Cerebellar cortex (tissue), 1 donor: ENCODE measurements at regions not wholly inside any gene's neighbourhood (a gene's known extent, or its start where the extent isn't known, plus 50 kb on each side); places are given as distances from the start of the nearest gene placed in this dataset.
A peak's percentile ranks its signal among the peaks of the same experiment; 100 is the strongest.
"Not testable (repeated sequence)": the region's sequence is repeated elsewhere in the genome, so short reads cannot be mapped to it uniquely, and the experiment has no call there.

Experiments used
- DNase-seq: peaks from one replicate; pipeline ENCODE4 v3.0.0-alpha.2; 2015; ENCODE audit warnings: low spot score

DNA sequence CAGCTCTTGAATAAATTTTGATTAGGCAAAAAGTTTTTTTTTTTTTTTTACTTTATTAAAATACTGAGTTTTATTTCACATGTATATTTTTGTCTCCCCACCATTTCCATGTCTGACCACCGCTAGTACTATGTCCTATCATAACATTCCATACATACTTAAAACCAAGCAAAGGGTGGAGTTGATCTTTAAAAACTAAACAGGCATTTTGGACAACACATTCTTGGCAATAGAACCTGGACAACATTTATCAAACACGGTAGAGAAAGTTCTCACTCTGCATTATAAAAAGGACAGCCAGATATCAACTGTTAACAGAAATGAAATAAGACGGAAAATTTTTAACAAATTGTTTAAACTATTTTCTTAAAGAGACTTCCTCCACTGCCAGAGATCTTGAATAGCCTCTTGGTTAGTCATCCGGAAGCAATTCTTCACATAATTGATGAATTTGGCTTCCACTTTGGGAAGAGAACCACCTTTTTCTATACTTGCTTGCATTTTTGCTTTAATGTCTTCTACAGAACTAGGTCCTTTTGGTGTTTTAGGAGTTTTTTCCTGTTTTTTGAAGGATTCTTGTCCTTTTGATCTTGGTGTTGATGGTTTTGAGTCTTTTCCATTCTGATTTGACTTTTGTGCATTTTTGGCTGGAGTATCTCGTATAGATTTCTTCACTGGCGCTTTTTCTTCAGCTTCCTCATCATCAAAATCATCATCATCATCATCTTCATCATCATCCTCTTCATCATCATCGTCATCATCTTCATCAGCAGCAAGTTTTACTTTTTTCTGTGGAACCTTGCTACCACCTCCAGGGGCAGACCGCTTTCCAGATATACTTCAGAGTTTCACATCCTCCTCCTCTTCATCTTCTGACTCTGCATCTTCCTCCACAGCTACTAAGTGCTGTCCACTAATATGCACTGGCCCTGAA, 58.7 kb downstream of the POU5F2 start:
- DNase-seq: not testable (repeated sequence)

- no peak for DNase-seq
Observed at GRCh38 chr5:93681432-93681831, 60.0 kb downstream of the POU5F2 start.

- DNase-seq: peak; percentile 77
Observed at GRCh38 chr5:93677359-93677891, 64.0 kb downstream of the POU5F2 start.

DNA sequence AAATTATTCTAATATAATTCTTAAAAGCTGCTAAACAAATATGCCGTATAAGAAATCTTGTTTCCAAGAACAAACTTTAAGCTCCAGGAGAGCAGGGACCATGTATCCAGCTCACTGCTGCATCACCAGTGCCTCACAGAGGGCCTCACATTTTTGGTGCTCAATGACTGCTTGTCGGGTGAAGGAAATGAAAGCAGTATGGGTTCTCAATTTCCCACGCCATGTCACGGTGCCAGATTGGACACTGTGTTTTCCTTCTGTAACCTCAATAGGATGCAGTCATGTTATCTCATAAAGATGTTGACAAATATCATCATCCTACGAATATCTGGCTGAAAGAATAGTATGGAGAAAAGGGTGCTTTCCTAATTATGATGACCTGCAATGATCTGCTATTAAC, 64.7 kb downstream of the POU5F2 start:
- peak; percentile 59 for DNase-seq

- no peak for DNase-seq
Observed at GRCh38 chr5:93675460-93676450, 65.6 kb downstream of the POU5F2 start.

DNA sequence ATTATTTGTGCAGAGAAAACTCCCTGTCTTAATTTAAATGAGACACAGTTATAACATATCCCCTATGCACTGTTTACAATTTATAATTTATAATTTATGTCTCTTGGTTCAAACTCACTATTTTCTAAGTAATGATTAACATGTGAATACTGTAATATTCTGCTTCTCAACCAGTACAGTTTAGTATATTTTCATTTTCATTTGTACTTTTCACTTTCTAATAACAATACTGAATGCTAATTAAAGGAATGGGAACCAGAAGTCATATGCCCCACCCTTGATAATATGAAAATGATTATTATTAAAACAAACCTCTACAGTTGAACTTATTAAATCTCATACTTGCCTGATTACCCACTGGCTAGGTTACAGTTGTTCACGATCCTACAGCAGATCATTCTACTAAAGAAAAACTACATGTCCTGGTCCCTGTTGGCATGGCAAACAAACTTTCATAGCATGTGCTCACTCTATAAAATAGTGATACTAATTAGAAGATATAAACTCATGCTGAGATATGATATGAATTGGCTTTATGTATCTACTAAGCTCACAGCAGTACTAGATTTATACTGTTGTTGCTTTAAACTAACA, 66.4 kb downstream of the POU5F2 start:
- DNase-seq: no peak

DNA sequence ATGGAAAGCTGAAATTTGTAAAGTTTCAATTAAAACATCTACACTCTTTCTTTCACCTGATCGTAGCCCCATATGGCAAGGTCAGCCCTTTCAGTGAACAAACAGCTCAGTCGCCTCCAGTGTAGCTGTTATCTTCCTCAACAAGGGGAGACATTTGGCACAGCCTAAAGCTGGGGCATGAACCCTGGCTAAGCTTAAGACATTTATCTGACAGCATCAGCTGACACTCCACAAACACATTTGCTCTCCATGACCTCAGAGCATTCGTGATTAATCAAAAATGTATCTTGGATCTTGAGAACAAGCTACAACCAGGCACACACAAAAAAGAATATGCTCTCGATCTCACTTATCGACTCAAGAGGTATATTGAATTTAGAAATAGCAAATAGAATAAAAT, 67.3 kb downstream of the POU5F2 start:
- DNase-seq: no peak

DNA sequence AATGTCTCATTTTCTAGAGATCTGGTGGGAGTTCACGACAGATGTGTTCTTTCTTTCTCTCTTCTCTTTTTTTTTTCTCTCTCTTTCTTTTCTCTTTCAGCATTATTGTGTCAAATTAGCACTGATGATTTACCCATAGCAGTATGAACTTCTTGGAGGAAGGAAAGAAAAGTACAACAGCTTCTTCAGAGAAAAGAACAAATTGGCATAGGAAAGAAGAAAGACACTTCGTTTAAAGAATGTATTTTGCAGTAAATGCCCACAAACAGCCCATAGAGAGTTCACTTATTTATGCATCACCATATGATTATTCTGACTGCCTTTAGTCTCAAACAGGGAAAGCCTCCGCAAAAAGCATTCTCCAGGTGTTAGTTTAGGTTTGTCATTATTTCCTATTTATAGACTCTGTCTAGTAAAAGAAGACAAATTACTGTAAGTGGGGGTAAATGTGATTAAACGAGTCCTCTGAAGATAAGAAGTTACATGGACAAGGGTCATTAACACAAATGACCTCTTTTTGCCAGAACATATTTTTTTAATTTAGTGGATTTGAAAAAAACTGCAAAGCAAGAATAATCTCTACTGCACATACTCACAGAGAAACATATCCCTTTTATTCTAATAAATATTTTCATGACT, 68.0 kb downstream of the POU5F2 start:
- DNase-seq: no peak

DNA sequence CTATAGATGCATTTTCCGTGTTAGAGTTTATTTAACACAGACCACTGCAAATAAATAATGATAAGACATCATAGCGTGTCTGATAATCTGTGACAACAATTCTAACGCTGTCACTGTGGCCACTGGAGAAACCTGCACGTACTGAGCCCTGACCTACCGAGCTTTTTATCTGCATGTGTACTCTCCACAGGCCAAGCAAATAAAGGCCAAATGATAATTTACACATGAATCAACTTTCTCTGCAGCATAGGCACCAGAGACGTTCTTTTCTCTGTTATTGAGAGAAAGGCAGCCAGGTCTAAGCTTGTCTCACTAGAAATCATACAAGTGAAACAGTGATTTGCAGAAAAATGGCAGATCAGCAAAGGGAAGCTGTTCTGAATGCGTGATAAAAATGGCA, 75.8 kb downstream of the POU5F2 start:
- DNase-seq: no peak

- DNase-seq: no peak
Observed at GRCh38 chr5:93660677-93661076, 77.7 kb downstream of the NR2F1 start.

DNA sequence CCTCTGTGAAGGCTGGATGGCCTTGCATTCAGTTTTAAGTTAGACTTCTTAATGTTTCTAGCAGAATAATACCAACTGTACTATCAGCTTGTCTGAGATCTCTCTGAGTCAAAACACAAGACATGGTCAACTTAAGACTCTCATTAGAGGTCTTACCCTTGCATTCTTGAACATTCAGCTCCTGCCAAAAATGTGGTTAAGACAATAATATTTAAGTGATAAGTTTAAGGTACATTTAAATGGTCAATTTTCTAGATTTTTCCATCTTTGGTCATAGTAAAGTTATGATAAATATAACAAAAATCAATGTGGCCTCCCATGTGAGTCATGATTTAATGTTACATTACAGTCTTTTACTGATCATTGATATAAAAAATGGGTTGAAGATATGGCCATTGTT, 75.0 kb downstream of the NR2F1 start:
- no peak for DNase-seq

DNA sequence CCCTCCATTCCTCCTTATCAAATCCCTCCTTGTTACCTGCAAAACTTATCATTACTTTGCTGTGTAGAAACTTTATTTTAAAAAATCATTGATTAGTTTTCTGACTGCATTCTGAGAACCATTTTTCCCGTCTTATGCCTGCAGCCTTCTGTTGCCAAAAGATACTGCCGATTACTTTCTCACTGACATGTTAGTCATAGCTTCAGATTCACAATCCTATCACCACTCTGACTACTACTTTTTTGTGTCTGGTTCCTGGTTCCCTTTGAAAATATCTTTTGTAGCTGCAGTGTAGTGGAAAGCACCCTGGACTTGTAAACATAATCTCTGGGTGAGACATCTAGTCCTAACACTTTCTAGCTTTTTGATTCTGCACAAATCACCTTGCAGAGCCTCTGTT, 71.7 kb downstream of the NR2F1 start:
- DNase-seq: no peak

DNA sequence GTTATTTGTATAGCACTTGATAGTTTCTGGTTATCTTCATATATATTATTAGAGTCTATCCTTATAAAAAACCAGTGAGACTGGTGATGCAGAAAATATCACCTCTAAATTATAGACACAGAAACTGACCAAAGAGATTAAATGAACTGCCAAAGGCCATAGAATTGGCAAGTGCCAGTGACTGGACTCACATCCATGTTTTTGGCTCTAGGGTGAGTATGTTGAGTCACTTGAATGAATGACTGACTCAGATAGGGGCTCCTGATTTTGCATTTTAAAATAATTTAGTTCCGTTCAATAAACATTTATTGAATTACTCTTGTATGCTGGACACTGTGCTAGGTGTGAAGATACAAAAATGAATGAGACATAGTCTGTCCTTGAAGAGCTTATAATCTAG, 70.7 kb downstream of the NR2F1 start:
- no peak for DNase-seq

DNA sequence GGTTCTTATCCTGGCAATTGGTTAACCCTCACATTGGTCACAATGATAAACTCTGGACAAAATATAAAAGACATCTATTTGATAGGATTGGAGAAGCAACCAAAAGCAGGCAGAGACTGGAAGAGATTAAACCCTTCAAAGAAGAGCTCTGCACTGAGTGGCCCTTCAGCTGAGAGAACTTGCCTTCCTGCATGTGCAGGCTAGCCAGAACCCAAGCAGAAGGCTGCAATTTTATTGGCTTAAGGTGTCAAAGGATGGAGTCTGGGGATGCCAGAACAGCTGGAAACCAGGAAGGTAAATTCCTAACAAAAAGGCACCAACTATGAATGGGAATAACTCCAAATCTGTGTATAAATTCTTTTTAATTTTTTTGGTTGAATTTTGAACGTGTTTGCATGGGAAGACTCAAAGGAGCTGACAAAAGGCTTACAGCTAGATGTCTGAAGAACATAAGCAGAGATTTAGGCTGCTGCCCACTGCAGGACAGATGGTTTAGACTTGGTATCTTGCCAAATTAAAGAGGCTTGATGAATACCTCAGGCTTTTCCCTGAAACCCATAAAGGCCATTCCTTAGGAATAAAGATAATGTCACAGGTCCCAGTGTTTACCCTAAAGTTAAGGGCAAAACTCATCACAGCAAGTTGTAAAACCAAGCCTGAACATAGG, 66.3 kb downstream of the NR2F1 start:
- peak; percentile 55 for DNase-seq

DNA sequence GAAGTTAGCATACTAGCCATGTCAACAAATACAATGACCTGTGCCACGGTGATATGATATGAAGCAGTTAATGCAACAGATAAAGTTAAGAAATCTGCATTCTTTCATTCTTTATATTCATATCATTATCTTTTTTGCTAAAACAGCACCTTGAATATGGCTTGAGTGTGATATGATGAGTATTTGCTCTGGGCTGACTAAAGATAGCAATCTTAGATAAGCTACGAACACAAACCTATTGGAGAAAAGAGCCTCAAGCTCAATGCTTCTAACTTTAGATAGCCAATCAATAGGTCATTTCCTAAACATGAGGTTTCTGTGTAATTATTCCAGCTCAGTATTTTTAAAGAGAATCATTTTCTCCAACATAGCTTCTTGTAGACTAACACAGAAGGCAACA, 61.7 kb downstream of the NR2F1 start:
- no peak for DNase-seq
